ENCODE measurements at regions not wholly inside any gene's neighbourhood (a gene's known extent, or its start where the extent isn't known, plus 50 kb on each side); places are given as distances from the start of the nearest gene placed in this dataset.

DNA sequence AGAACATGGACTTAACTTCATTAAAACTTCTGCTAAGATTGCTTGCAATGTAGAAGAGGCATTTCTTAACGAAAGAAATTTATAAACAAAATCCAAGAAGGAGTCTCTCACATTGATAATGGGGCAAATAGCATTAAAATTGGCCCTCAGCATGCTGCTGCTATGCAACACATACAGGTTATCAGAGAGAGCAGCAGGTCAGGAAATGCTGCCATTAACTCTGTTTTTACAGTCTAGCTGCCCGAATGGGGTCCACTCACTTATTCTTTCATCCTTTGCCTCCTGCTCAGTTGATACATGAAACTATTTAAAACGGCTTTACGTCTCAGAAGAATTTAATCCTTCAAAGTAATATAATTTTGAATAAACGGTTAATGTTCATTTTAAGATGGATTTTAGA is 620.4 kb downstream of the SLC16A7 start:
- TF ChIP-seq ZFX (IDR thresholded peaks at IDR 0.05; ENCODE audit: borderline replicate concordance) = no peak
- TF ChIP-seq, protein P1, sequence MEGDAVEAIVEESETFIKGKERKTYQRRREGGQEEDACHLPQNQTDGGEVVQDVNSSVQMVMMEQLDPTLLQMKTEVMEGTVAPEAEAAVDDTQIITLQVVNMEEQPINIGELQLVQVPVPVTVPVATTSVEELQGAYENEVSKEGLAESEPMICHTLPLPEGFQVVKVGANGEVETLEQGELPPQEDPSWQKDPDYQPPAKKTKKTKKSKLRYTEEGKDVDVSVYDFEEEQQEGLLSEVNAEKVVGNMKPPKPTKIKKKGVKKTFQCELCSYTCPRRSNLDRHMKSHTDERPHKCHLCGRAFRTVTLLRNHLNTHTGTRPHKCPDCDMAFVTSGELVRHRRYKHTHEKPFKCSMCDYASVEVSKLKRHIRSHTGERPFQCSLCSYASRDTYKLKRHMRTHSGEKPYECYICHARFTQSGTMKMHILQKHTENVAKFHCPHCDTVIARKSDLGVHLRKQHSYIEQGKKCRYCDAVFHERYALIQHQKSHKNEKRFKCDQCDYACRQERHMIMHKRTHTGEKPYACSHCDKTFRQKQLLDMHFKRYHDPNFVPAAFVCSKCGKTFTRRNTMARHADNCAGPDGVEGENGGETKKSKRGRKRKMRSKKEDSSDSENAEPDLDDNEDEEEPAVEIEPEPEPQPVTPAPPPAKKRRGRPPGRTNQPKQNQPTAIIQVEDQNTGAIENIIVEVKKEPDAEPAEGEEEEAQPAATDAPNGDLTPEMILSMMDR (IDR thresholded peaks at IDR 0.05) = no peak
- no peak overlapping the region for H3K27ac ChIP-seq

GRCh38 chr12:60223242-60223641 is 627.4 kb downstream of the SLC16A7 start:
- H3K27ac ChIP-seq = no peak overlapping the region
- no peak for TF ChIP-seq ZFX (IDR thresholded peaks at IDR 0.05; ENCODE audit: borderline replicate concordance)
- TF ChIP-seq, protein P1 (IDR thresholded peaks at IDR 0.05) = no peak

DNA sequence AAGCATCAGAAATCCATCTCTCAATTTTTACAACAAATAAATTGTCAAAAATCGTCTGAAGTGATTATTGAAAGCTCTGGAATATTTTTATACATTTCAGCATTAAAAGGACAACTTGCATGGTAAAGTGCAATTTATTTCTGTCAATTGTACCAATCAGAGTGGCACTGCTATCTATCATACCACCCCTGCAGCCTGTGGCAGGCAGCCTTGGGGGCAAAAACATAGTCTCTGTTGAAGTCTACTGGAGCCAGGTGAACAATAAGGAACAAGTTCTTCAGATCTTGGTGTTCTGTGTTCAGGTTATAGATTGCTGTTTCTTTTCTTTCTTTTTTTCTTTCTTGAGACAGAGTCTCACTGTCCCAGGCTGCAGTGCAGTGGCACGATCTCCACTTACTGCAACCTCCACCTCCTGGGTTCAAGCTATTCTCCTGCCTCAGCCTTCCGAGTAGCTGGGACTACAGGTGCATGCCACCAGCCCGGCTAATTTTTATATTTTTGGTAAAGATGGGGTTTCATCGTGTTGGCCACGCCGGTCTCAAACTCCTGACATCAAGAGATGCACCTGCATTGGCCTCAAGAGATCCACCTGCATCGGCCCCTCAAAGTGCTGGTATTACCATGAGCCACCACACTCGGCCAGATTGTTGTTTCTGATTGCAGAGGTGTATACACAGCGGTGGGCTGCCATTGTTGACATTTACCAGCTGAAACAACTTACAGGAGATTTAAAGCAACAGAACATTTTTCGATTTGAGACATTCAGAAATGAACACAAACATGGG is 629.6 kb downstream of the SLC16A7 start:
- TF ChIP-seq, protein P1 (IDR thresholded peaks at IDR 0.05) = no peak
- TF ChIP-seq ZFX (IDR thresholded peaks at IDR 0.05; ENCODE audit: borderline replicate concordance) = no peak

GRCh38 chr12:60227916-60228315 is 632.1 kb downstream of the SLC16A7 start:
- TF ChIP-seq ZFX (IDR thresholded peaks at IDR 0.05; ENCODE audit: borderline replicate concordance) = no peak
- TF ChIP-seq, protein P1 (IDR thresholded peaks at IDR 0.05) = no peak

More for the DNA sequence above, 629.6 kb downstream of the SLC16A7 start:
- H3K27ac ChIP-seq = no peak overlapping the region

DNA sequence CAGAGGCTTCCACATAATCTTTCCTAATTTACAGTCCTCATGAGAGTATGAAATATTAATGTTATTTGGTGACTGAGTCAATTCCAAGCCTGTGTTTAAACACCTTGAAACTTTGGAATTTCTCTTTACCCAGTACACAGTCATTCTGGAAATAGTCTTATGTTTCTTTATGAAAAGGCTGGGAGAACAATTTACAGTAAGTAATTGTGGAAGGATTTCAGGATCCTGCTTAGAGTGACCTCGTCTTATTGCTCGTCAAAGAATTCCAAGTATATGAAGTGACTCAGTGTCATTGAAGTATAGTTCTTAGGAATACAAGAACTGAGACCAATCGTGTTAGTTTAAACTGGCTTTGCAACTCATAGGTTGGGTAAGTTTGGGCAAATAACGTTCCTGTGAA is 634.2 kb downstream of the SLC16A7 start:
- no peak overlapping the region for H3K27ac ChIP-seq
- TF ChIP-seq ZFX (IDR thresholded peaks at IDR 0.05; ENCODE audit: borderline replicate concordance) = no peak
- TF ChIP-seq, protein P1 (IDR thresholded peaks at IDR 0.05) = no peak

More at GRCh38 chr12:60227916-60228315, 632.1 kb downstream of the SLC16A7 start:
- H3K27ac ChIP-seq = no peak overlapping the region

- H3K27ac ChIP-seq = no peak overlapping the region
- TF ChIP-seq, protein P1 (IDR thresholded peaks at IDR 0.05) = no peak
- TF ChIP-seq ZFX (IDR thresholded peaks at IDR 0.05; ENCODE audit: borderline replicate concordance) = no peak
These were observed 635.5 kb downstream of the SLC16A7 start for GRCh38 chr12:60231303-60231702.

All from 22Rv1 (cell line).